CD1c-positive myeloid dendritic cell (primary cell): ENCODE measurements at regions not wholly inside any gene's neighbourhood (a gene's known extent, or its start where the extent isn't known, plus 50 kb on each side); places are given as distances from the start of the nearest gene placed in this dataset.
"Not testable (repeated sequence)": the region's sequence is repeated elsewhere in the genome, so short reads cannot be mapped to it uniquely, and the experiment has no call there.

ENCODE experiments used
- DNase-seq: peaks from one replicate; pipeline ENCODE4 v3.0.0-alpha.2; 2016; ENCODE audit errors: extremely low spot score

- no peak for DNase-seq
Observed at GRCh38 chrX:95612350-95612749, 1072.3 kb upstream of the DIAPH2 start.

- DNase-seq, result no peak
Observed at GRCh38 chrX:95622200-95622599, 1062.4 kb upstream of the DIAPH2 start.

GRCh38 chrX:95626748-95627147 lies 1057.9 kb upstream of the DIAPH2 start:
- DNase-seq, result no peak

- DNase-seq, result no peak
Observed at GRCh38 chrX:95628796-95629195, 1055.8 kb upstream of the DIAPH2 start.

- no peak for DNase-seq
Observed at GRCh38 chrX:95629737-95630136, 1054.9 kb upstream of the DIAPH2 start.

GRCh38 chrX:95640226-95640625 lies 1044.4 kb upstream of the DIAPH2 start:
- DNase-seq, result no peak

- no peak for DNase-seq
Observed at GRCh38 chrX:95645738-95646137, 1038.9 kb upstream of the DIAPH2 start.

GRCh38 chrX:95662200-95662599 lies 1022.4 kb upstream of the DIAPH2 start:
- DNase-seq, result no peak

- DNase-seq, result no peak
Observed at GRCh38 chrX:95666056-95666455, 1018.6 kb upstream of the DIAPH2 start.

GRCh38 chrX:95675011-95675410 lies 1009.6 kb upstream of the DIAPH2 start:
- no peak for DNase-seq

- DNase-seq, result no peak
Observed at GRCh38 chrX:95675794-95676193, 1008.8 kb upstream of the DIAPH2 start.

GRCh38 chrX:95678679-95679078 lies 1006.0 kb upstream of the DIAPH2 start:
- DNase-seq, result no peak

GRCh38 chrX:95693365-95693764 lies 991.3 kb upstream of the DIAPH2 start:
- DNase-seq, result no peak

GRCh38 chrX:95703696-95704095 lies 980.9 kb upstream of the DIAPH2 start:
- DNase-seq, result no peak

- DNase-seq, result no peak
Observed at GRCh38 chrX:95716841-95717240, 967.8 kb upstream of the DIAPH2 start.

GRCh38 chrX:95718746-95719145 lies 965.9 kb upstream of the DIAPH2 start:
- no peak for DNase-seq

- no peak for DNase-seq
Observed at GRCh38 chrX:95721011-95721410, 963.6 kb upstream of the DIAPH2 start.

- DNase-seq, result no peak
Observed at GRCh38 chrX:95728446-95728845, 956.2 kb upstream of the DIAPH2 start.

- no peak for DNase-seq
Observed at GRCh38 chrX:95729401-95729800, 955.2 kb upstream of the DIAPH2 start.

- no peak for DNase-seq
Observed at GRCh38 chrX:95733426-95733825, 951.2 kb upstream of the DIAPH2 start.

GRCh38 chrX:95754411-95754810 lies 930.2 kb upstream of the DIAPH2 start:
- no peak for DNase-seq

GRCh38 chrX:95760356-95760755 lies 924.3 kb upstream of the DIAPH2 start:
- no peak for DNase-seq

GRCh38 chrX:95762716-95763115 lies 921.9 kb upstream of the DIAPH2 start:
- DNase-seq, result no peak

- DNase-seq, result peak; percentile 1
Observed at GRCh38 chrX:95764972-95765451, 919.6 kb upstream of the DIAPH2 start.

GRCh38 chrX:95771198-95771597 lies 913.4 kb upstream of the DIAPH2 start:
- not testable (repeated sequence) for DNase-seq
